H9 (cell line): ENCODE measurements at regions not wholly inside any gene's neighbourhood (a gene's known extent, or its start where the extent isn't known, plus 50 kb on each side); places are given as distances from the start of the nearest gene placed in this dataset.

Source experiments
- DNase-seq: peaks from one replicate; pipeline ENCODE4 v3.0.0-alpha.2; 2017
- H2AFZ ChIP-seq: one replicate; pipeline ENCODE4 v1.6.1; 2013; ENCODE audit warnings: mild to moderate bottlenecking, low read length, control low read depth, moderate library complexity
- H2AK5ac ChIP-seq: 2 replicates; pipeline ENCODE4 v1.6.1; 2013; ENCODE audit warnings: low read length, control low read depth, mixed read lengths; ENCODE audit not compliant: insufficient read length
- H2BK120ac ChIP-seq: one replicate; pipeline ENCODE4 v1.6.1; 2013; ENCODE audit warnings: low read depth, mild to moderate bottlenecking, low read length, control low read depth, inconsistent platforms; ENCODE audit not compliant: poor library complexity, severe bottlenecking
- H2BK12ac ChIP-seq: 2 replicates; pipeline ENCODE4 v1.6.1; 2013; ENCODE audit warnings: low read length, control low read depth, mixed read lengths, low read depth; ENCODE audit not compliant: insufficient read length
- H2BK15ac ChIP-seq: 2 replicates; pipeline ENCODE4 v1.6.1; 2013; ENCODE audit warnings: low read depth, low read length, control low read depth
- H2BK20ac ChIP-seq: one replicate; pipeline ENCODE4 v1.6.1; 2013; ENCODE audit warnings: low read depth, mild to moderate bottlenecking, low read length, control low read depth, inconsistent platforms; ENCODE audit not compliant: poor library complexity, severe bottlenecking
- H2BK5ac ChIP-seq: 2 replicates; pipeline ENCODE4 v1.6.1; 2013; ENCODE audit warnings: low read length, control low read depth, mixed read lengths; ENCODE audit not compliant: insufficient read length
- H3K14ac ChIP-seq: 2 replicates; pipeline ENCODE4 v1.6.1; 2013; ENCODE audit warnings: low read length, control low read depth; ENCODE audit not compliant: insufficient read depth
- H3K18ac ChIP-seq: 2 replicates; pipeline ENCODE4 v1.6.1; 2013; ENCODE audit warnings: low read depth, mild to moderate bottlenecking, mixed read lengths, low read length, control low read depth; ENCODE audit not compliant: insufficient read length
- H3K23ac ChIP-seq: 2 replicates; pipeline ENCODE4 v1.6.1; 2013; ENCODE audit warnings: low read length, control low read depth, mixed read lengths, low read depth; ENCODE audit not compliant: insufficient read length
- H3K23me2 ChIP-seq: 2 replicates; pipeline ENCODE4 v1.6.1; 2013; ENCODE audit warnings: low read depth, mild to moderate bottlenecking, mixed read lengths, low read length, control low read depth; ENCODE audit not compliant: insufficient read length, poor library complexity, severe bottlenecking
- H3K27ac ChIP-seq: 2 replicates; pipeline ENCODE4 v1.5.1; 2013; ENCODE audit warnings: low read length, control low read depth, mixed read lengths, low read depth; ENCODE audit not compliant: insufficient read length
- H3K27me3 ChIP-seq: 2 replicates; pipeline ENCODE4 v1.6.1; 2013; ENCODE audit warnings: low read length, control low read depth, inconsistent platforms; ENCODE audit not compliant: insufficient read depth
- H3K4ac ChIP-seq: 2 replicates; pipeline ENCODE4 v1.6.1; 2013; ENCODE audit warnings: low read depth, mild to moderate bottlenecking, control low read depth, inconsistent platforms, low read length, moderate library complexity
- H3K4me1 ChIP-seq: 2 replicates; pipeline ENCODE4 v1.6.1; 2013; ENCODE audit warnings: low read length, control low read depth, inconsistent platforms; ENCODE audit not compliant: insufficient read depth
- H3K4me2 ChIP-seq: 2 replicates; pipeline ENCODE4 v1.6.1; 2013; ENCODE audit warnings: low read length, control low read depth, mixed read lengths; ENCODE audit not compliant: insufficient read length, insufficient read depth
- H3K56ac ChIP-seq: 2 replicates; pipeline ENCODE4 v1.6.1; 2013; ENCODE audit warnings: low read depth, mild to moderate bottlenecking, mixed read lengths, low read length, control low read depth; ENCODE audit not compliant: insufficient read length
- H3K79me1 ChIP-seq: 2 replicates; pipeline ENCODE4 v1.6.1; 2013; ENCODE audit warnings: low read depth, mild to moderate bottlenecking, moderate library complexity, low read length, control low read depth, inconsistent platforms; ENCODE audit not compliant: insufficient read depth, poor library complexity, severe bottlenecking
- H3K79me2 ChIP-seq: 2 replicates; pipeline ENCODE4 v1.6.1; 2013; ENCODE audit warnings: low read length, control low read depth, inconsistent platforms; ENCODE audit not compliant: insufficient read depth
- H3K9ac ChIP-seq: 2 replicates; pipeline ENCODE4 v1.6.1; 2013; ENCODE audit warnings: low read length, control low read depth, mixed read lengths; ENCODE audit not compliant: insufficient read length; ENCODE audit errors: extremely low read depth
- H3K9me3 ChIP-seq: one replicate; pipeline ENCODE4 v1.6.1; 2013; ENCODE audit warnings: low read depth, low read length, inconsistent platforms; ENCODE audit not compliant: control insufficient read depth
- H3T11ph ChIP-seq: one replicate; pipeline ENCODE4 v1.6.1; 2013; ENCODE audit warnings: mild to moderate bottlenecking, low read length, control low read depth, inconsistent platforms
- H4K20me1 ChIP-seq: one replicate; pipeline ENCODE4 v1.6.1; 2013; ENCODE audit not compliant: control insufficient read depth, insufficient read length, insufficient read depth
- H4K5ac ChIP-seq: 2 replicates; pipeline ENCODE4 v1.6.1; 2013; ENCODE audit warnings: low read depth, mild to moderate bottlenecking, mixed read lengths, low read length, control low read depth; ENCODE audit not compliant: insufficient read length
- H4K8ac ChIP-seq: replicated peaks from 2 replicates; pipeline ENCODE4 v1.6.1; 2013; ENCODE audit warnings: low read length, control low read depth, mixed read lengths, low read depth; ENCODE audit not compliant: insufficient read length
- H4K91ac ChIP-seq: 2 replicates; pipeline ENCODE4 v1.6.1; 2013; ENCODE audit warnings: low read depth, mild to moderate bottlenecking, moderate library complexity, mixed read lengths, low read length, control low read depth; ENCODE audit not compliant: insufficient read length
- H3K27ac Mint-ChIP-seq, 3 experiments: 2 replicates in 2 of 3; 3 replicates in 1 of 3; pipeline ENCODE4 v1.8.0; 2020 to 2021; ENCODE audit warnings: mixed read lengths in 3 of 3, mild to moderate bottlenecking in 1 of 3, moderate library complexity in 1 of 3
- H3K27me3 Mint-ChIP-seq: 2 replicates; pipeline ENCODE4 v1.8.0; 2021; ENCODE audit warnings: low read depth, mild to moderate bottlenecking, moderate library complexity, mixed read lengths
- H3K36me3 Mint-ChIP-seq, 3 experiments: 2 replicates in 2 of 3; 3 replicates in 1 of 3; pipeline ENCODE4 v1.8.0; 2020 to 2021; ENCODE audit warnings: low read depth in 3 of 3, mixed read lengths in 3 of 3; ENCODE audit not compliant: insufficient read depth in 1 of 3
- H3K4me1 Mint-ChIP-seq, 2 experiments: 2 replicates each; pipeline ENCODE4 v1.8.0; 2020; ENCODE audit warnings: mixed read lengths in 2 of 2
- H3K4me3 Mint-ChIP-seq, 2 experiments: 2 replicates in 1 of 2; 3 replicates in 1 of 2; pipeline ENCODE4 v1.8.0; 2020 to 2021; ENCODE audit warnings: mild to moderate bottlenecking in 2 of 2, mixed read lengths in 2 of 2, moderate library complexity in 1 of 2
- H3K9me3 Mint-ChIP-seq, 2 experiments: 2 replicates in 1 of 2; 3 replicates in 1 of 2; pipeline ENCODE4 v1.8.0; 2020; ENCODE audit warnings: mild to moderate bottlenecking in 2 of 2, mixed read lengths in 2 of 2, moderate library complexity in 1 of 2
- CTCF ChIP-seq: fragments of 200-600 bp; sonication (generic); conservative IDR thresholded peaks from 3 replicates; pipeline ENCODE4 v1.8.0; 2021; ENCODE audit warnings: antibody characterized with exemption, mild to moderate bottlenecking
- WGBS: extraction: QIAGEN DNeasy Blood & Tissue Kit; methylation state at CpG from one replicate; pipeline ENCODE4 v1.1.7; 2013; ENCODE audit warnings: missing lambda C conversion rate, low lambda C conversion rate, mixed read lengths; ENCODE audit not compliant: insufficient read length; ENCODE audit errors: extremely low coverage; 5-methylcytosine and 5-hydroxymethylcytosine counted together

- Mint-ChIP-seq H3K36me3 (no peaks in the 10 kb centered on the region), H3K27me3 (no peaks in the 10 kb centered on the region; the same call in 1 of the 2 replicates), H3K27ac (no peak overlapping the region; a peak in 1 of 7 replicates), H3K4me1 (peaks cover 12 to 18% of the 10 kb centered on the region in 2 experiments), H3K9me3 (no peaks in the 10 kb centered on the region), H3K4me3 (no peak overlapping the region)
- DNase-seq = no peak
- Histone ChIP-seq H3K56ac (no peak overlapping the region), H2AK5ac (no peak overlapping the region), H3K79me2 (no peaks in the 10 kb centered on the region), H2AFZ (no peak overlapping the region), H2BK20ac (no peak overlapping the region), H2BK5ac (no peak overlapping the region), H3K27me3 (no peaks in the 10 kb centered on the region), H2BK120ac (no peak overlapping the region), H3K79me1 (no peaks in the 10 kb centered on the region), H3K9ac (no peak overlapping the region), H3K14ac (no peak overlapping the region), H3K4ac (no peak overlapping the region), H3K23me2 (no peaks in the 10 kb centered on the region), H3K27ac (no peak overlapping the region), H3K4me2 (no peak overlapping the region), H3K18ac (no peak overlapping the region), H3T11ph (no peak overlapping the region), H3K23ac (no peak overlapping the region), H4K91ac (no peak overlapping the region), H3K9me3 (no peaks in the 10 kb centered on the region), H3K4me1 (peaks cover 4% of the 10 kb centered on the region; the same call in 1 of the 2 replicates), H4K5ac (no peak overlapping the region), H2BK12ac (no peak overlapping the region), H4K20me1 (no peaks in the 10 kb centered on the region), H2BK15ac (no peak overlapping the region), H4K8ac (no peak overlapping the region)
- TF ChIP-seq CTCF = no peak
- WGBS = no CpG with 5 or more reads among the region's 5 CpGs
These were observed 327.4 kb downstream of the AGTPBP1 start for GRCh38 chr9:85414390-85414789.
